ENCODE measurements at regions not wholly inside any gene's neighbourhood (a gene's known extent, or its start where the extent isn't known, plus 50 kb on each side); places are given as distances from the start of the nearest gene placed in this dataset.

GRCh38 chr10:4086131-4086898, 301.3 kb upstream of the KLF6 start:
- DNase-seq: no peak

DNA sequence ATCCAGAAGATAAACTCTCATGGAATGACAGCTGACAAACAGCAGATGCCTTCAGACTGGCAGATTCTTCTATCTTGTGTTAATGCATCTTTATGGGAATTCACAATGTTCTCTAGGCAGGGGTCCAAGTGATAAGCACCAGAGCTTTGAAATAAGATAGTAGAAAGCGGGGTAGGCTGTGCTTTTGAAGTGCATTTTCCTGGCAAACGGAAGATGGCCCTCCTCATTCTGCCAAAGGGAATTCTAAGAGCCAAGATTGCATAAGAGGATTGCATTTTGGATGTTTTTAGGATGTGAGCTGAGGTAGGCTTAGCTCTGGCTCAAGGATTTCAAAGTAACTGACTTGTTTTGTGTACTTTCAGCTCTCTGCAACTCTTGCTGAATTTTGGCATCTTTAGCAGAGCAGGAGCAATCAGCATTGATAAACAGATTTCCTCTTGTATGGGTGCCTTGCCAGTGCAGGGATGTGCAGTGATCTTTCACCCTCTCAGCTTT, 298.5 kb upstream of the KLF6 start:
- no peak for DNase-seq

DNA sequence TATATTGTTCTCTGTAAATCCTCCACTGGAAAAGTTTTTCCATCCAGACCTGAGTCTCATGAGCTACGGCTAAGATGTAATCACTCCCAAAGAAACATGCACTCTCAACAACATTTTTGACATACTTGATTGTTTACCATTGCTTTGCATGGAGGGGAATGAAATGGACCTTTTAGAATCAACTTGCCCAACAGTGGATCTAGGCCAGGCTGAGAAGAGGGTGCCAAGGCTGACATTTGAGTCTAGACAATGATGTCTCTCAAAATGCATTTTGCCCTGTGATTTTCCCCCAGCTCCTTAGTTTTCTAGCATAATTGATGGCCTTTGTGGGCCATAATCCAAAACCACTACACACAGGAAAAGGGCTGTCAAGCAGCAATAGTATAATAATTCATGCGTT, 297.9 kb upstream of the KLF6 start:
- no peak for DNase-seq

DNA sequence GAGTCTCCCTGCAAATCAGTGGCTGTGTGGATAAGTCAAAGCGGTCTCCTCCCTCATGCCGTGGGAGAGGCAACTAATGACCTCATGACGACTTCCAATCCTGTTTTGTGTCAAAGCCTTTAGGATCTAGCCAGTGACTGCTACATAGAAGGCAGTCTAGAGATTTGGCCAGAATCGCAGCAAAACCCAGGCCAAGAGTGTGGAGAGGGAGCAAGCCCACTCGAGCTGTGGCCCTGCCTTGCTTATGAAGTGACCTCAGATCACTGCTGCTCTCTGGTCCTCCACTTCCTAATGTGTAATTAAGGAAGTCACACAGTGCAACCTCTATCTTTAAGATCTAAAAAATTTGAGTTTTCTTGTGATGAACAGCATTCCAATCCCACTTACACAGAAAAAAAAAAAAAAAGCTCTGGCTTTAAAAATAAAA, 296.7 kb upstream of the KLF6 start:
- no peak for DNase-seq

GRCh38 chr10:4080225-4080805, 295.3 kb upstream of the KLF6 start:
- no peak for DNase-seq

DNA sequence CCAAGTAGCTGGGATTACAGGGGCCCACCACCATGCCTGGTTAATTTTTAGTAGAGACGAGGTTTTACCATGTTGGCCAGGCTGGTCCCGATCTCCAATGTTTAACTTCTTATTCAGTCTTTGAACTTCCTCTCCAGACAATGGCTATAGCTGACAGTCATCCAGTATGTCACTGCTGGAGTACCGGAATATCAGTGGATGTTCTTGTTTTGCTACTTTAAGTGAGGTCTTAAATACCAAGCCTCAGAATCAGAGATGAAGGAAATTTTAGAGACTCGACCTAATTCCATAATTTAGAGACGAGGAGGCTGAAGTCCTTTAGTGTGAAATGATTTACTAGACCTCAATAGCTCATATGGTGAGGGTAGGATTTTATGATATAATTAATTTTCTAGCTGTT, 294.8 kb upstream of the KLF6 start:
- no peak for DNase-seq

DNA sequence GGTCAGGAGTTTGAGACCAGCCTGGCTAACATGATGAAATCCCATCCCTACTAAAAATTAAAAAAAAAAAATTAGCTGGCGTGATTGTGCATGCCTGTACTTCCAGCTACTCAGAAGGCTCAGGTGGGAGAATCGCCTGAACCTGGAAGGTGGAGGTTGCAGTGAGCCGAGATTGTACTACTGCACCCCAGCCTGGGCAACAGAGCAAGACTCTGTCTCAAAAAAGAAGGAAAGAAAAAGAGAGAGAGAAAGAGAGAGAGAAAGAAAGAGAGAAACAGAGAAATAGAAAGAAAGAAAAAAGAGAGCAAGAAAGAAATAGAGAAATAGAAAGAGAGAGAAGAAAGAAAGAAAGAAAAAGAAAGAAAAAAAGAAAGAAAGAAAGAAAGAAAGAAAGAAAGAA, 292.8 kb upstream of the KLF6 start:
- no peak for DNase-seq

- no peak for DNase-seq
Observed at GRCh38 chr10:4076983-4077382, 292.0 kb upstream of the KLF6 start.

- DNase-seq: no peak
Observed at GRCh38 chr10:4075443-4075842, 290.4 kb upstream of the KLF6 start.

- no peak for DNase-seq
Observed at GRCh38 chr10:4074545-4075407, 289.8 kb upstream of the KLF6 start.

- DNase-seq: no peak
Observed at GRCh38 chr10:4073912-4074311, 288.9 kb upstream of the KLF6 start.

GRCh38 chr10:4070921-4071660, 286.1 kb upstream of the KLF6 start:
- DNase-seq: no peak

DNA sequence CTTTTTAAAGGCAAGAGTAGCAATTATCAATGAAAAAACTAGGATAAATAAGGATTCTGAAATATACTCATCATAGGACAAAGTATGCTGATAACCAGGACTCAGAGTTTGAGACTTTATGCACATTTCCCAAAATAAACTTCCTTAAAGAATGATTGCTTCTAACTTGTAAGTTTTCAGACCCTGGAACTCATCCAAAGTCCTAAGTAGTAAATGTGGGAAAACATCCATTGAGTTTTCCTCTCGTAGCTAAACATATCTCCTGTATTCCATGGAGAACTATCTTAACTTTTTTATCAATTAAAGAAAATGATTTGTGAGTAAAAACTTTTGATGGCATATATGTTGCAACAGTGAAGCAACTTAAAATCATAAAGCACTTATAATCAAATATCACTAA, 285.2 kb upstream of the KLF6 start:
- no peak for DNase-seq

DNA sequence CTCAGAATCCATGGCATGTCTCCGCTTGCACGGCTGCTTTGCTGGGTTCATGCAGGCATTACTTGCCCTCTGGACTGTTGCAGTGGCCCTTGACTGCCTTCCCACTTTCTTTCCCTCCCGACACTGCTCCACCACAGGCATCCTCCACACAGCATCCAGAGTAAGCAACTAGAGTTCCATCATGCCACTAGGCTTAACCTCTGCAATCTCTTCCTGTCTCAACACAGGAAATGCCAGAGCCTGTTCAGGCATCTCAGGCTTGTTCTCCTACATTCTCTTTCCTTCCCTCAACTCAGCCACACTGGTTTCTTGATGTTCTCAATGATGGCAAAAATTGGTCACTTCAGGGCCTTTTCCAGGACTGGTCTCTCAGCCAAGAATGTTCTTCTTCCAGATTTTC, 284.5 kb upstream of the KLF6 start:
- no peak for DNase-seq

DNA sequence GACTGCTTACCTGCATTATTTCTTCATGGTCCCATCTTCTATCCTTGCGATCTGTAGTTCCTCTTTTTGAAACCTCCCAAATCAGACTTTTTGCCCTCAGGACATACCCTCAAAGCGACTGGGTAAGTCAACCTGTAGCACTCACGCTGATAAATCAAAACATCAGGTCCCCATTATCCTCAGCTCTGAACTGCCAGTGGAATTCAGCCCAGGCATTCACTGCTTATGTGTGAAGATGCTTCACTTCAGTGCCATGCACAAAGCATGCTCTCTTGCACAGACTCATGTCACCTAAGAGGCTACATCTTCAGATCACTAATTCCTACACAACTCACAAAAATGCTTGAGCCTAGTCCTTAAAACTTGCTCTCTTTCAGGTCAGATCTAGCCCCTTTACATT, 283.6 kb upstream of the KLF6 start:
- DNase-seq: no peak

GRCh38 chr10:4067931-4068561, 283.0 kb upstream of the KLF6 start:
- no peak for DNase-seq

- no peak for DNase-seq
Observed at GRCh38 chr10:4067531-4067930, 282.5 kb upstream of the KLF6 start.

DNA sequence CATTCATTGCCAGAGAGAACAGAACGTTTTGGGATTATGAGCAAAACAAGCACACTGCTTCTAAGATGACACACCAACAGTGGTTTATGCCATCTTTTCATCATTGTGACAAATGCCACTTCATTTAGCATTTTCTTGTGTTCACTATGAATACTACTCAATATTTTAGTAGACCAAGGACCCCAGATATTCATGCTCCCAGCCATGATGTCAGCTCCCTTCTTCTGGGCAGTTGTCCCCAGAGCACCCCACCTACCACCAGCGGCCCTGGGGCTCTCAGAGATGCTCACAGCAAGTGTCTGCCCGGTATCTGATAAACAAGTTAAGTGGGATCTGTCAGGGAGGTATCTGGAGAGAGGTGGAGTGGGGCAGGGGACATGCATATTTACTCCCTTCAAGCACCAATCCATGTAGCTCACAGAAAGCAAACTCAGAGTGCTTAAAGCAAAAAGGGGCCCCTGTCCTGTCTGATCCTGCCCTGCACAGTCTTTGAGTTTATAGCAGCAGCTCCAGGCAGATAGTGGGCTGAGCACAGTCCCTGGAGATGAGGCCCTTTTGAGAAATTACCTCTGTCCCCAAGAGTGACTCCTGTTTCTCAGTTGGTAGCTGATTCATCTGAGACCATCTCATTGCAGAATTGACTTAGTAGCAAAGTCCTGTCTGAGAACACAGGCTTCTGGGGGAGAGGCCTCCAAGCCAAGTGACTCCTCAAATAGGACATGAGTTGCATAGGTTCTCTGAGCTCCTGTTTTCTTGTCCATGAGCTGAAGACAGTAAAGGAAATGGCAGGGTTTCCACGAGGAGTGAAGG, 281.8 kb upstream of the KLF6 start:
- DNase-seq: no peak

- no peak for DNase-seq
Observed at GRCh38 chr10:4064489-4064888, 279.5 kb upstream of the KLF6 start.

DNA sequence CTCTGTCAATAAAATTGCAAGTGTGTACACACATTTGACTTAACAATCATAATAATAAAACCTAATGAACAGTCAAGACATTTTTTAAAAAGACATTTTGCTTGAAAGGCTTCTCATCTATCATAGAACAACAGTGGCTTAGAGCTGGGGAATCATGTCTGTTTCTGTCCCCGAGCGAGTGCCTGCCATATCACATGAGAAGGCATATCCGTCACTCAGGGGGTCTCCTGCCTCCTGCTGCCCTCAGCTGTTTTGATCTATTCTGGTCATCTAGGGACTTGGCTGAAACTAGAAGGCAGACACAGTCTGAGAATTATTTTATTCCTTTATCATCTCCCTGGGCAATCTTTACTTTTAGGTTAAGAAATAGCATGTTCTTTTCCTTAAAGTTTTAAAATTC, 278.7 kb upstream of the KLF6 start:
- no peak for DNase-seq

DNA sequence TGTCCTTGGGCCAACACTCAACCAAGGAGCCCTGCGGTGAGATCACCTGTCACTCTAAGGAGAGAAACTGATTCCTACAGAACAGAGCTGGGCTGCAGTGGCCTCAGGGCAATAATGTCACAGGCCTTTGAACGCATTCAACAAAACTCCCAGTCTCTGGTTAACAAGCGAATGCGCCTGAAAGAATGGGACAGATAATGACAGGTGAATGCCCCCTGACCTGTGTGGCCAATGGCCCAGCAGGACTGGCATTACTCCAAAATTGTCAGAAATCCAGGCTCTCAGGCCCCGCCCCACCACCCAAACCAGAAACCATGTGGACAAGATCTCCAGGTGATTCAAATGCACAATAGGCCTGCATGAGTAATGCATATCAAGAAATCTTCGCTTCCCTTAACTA, 277.7 kb upstream of the KLF6 start:
- no peak for DNase-seq

DNA sequence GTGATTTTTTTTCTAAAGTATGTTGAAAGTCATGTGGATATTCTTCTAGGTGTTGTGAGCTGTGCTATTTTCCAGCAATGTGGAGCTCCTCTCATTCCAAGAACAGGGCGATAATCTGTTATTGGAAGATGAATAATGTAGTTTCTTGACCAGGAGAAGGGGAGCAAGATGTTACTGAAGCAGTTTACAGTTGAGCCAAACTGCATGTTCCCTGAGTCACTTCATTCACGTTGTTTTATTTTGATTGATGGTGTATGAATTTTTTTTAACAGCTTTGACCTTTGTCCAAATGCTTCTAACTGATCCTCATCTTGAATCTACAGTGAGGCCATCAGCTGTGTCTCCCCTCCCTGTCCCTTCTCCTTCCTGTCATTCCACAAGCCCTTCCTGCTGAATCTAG, 277.1 kb upstream of the KLF6 start:
- DNase-seq: no peak

Measured in activated CD4-positive, alpha-beta T cell treated with anti-CD3 and anti-CD28 coated beads for 1 hour (primary cell).